ENCODE measurements at regions not wholly inside any gene's neighbourhood (a gene's known extent, or its start where the extent isn't known, plus 50 kb on each side); places are given as distances from the start of the nearest gene placed in this dataset.

DNA sequence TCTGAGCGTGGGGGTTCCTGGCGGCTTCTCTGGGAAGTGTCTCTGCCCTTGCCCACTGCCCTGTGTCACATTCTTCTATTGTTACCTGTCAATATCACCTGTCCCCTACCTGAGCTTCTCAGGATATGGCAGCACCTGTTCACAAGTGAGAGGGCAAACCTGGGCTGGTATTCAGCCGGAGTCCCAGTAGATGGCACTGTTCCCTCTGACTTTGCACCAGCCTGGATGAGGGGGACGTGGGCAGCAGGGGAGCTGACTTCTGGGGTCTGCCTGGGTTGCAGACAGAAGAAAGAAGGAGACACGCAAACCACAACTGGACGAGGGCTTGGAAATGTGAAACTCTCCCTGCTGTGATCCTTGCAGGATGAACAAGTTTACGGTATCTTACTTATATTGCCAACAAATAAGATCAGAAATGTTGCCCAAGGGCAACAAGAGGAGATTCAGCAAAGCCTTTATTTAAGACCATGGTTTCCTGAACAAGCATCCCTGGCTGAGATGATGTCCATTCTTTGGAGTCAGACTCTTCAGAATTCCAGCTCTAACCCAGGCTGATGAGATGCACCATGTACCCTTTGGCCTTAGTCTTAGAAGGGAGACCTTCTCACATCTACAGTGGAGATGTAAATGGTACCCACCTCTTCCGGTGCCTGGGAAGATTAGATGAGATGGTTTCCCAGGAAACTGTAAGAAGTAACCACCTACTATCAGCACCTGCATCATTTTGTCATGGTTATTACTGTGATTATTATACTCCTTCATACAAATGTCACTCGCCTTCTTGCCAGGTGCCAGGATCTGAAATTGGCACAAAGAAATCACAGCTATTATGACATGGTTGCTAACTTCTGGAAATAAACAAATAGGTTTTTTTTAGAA lies 400.0 kb upstream of the CDH4 start:
- TF ChIP-seq TCF7L2 (IDR thresholded peaks at IDR 0.05; ENCODE audit: low read depth, low read length) = no peak
- TF ChIP-seq, protein P1, sequence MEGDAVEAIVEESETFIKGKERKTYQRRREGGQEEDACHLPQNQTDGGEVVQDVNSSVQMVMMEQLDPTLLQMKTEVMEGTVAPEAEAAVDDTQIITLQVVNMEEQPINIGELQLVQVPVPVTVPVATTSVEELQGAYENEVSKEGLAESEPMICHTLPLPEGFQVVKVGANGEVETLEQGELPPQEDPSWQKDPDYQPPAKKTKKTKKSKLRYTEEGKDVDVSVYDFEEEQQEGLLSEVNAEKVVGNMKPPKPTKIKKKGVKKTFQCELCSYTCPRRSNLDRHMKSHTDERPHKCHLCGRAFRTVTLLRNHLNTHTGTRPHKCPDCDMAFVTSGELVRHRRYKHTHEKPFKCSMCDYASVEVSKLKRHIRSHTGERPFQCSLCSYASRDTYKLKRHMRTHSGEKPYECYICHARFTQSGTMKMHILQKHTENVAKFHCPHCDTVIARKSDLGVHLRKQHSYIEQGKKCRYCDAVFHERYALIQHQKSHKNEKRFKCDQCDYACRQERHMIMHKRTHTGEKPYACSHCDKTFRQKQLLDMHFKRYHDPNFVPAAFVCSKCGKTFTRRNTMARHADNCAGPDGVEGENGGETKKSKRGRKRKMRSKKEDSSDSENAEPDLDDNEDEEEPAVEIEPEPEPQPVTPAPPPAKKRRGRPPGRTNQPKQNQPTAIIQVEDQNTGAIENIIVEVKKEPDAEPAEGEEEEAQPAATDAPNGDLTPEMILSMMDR (IDR thresholded peaks at IDR 0.05) = peak; percentile 65
- TF ChIP-seq, protein P2, sequence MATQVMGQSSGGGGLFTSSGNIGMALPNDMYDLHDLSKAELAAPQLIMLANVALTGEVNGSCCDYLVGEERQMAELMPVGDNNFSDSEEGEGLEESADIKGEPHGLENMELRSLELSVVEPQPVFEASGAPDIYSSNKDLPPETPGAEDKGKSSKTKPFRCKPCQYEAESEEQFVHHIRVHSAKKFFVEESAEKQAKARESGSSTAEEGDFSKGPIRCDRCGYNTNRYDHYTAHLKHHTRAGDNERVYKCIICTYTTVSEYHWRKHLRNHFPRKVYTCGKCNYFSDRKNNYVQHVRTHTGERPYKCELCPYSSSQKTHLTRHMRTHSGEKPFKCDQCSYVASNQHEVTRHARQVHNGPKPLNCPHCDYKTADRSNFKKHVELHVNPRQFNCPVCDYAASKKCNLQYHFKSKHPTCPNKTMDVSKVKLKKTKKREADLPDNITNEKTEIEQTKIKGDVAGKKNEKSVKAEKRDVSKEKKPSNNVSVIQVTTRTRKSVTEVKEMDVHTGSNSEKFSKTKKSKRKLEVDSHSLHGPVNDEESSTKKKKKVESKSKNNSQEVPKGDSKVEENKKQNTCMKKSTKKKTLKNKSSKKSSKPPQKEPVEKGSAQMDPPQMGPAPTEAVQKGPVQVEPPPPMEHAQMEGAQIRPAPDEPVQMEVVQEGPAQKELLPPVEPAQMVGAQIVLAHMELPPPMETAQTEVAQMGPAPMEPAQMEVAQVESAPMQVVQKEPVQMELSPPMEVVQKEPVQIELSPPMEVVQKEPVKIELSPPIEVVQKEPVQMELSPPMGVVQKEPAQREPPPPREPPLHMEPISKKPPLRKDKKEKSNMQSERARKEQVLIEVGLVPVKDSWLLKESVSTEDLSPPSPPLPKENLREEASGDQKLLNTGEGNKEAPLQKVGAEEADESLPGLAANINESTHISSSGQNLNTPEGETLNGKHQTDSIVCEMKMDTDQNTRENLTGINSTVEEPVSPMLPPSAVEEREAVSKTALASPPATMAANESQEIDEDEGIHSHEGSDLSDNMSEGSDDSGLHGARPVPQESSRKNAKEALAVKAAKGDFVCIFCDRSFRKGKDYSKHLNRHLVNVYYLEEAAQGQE (IDR thresholded peaks at IDR 0.05; ENCODE audit: insufficient read depth in 1 of 2, low read depth in 2 of 2, low read length in 1 of 2) = no peak

DNA sequence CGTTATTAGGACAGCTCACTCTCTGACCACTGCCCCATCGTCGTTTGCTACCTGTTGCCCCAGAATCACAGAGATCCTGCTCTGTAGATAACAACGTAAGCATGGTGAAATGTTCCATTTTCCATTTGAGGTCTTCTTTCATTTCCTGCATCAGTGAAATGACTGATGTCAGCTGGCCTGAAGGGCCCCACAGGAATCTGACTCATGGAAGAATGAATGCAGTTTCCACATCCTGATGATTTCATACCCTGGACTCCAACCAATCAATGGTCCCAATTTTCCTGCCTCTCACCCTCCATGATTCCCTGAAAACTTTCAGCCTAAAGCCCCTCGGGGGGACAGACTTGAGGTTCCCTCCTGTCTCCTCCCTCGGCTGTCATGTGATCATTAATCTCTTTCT lies 394.4 kb upstream of the CDH4 start:
- intact Hi-C loops (cut with micrococcal nuclease; ENCODE audit: unreplicated experiment) = no loop called here
- Histone ChIP-seq H3K4me3 (ENCODE audit: low read depth in 2 of 2, low read length in 2 of 2) (no peak overlapping the region), H3K9me3 (ENCODE audit: control insufficient read depth, insufficient read depth, low read depth, low read length) (no peaks in the 10 kb centered on the region), H3K4me1 (ENCODE audit: control insufficient read depth, insufficient read depth, low read length) (no peaks in the 10 kb centered on the region), H3K27me3 (ENCODE audit: control insufficient read depth, insufficient read depth, low read length) (no peaks in the 10 kb centered on the region), H3K36me3 (ENCODE audit: control insufficient read depth, insufficient read depth, low read length) (no peaks in the 10 kb centered on the region), H3K27ac (ENCODE audit: low read length) (no peak overlapping the region)
- ChIA-PET POLR2A (no interaction called here), CTCF (no interaction called here)
- BruUV-seq (replicated peaks) = no TSS peak
- in situ Hi-C loops (cut with HindIII; ENCODE audit: low pct_unique_long_range_greater_than_20kb, low sequenced_read_pairs) = no loop called here
- no peak for ATAC-seq
- no peak for TF ChIP-seq POLR2AphosphoS5 (IDR thresholded peaks at IDR 0.05; ENCODE audit: low read depth, low read length)
- TF ChIP-seq, protein P2 (IDR thresholded peaks at IDR 0.05; ENCODE audit: insufficient read depth in 1 of 2, low read depth in 2 of 2, low read length in 1 of 2) = no peak
- DNase-seq (ENCODE audit: low read depth, low spot score) = no peak

More for the DNA sequence above, 400.0 kb upstream of the CDH4 start:
- Histone ChIP-seq H3K27me3 (ENCODE audit: control insufficient read depth, insufficient read depth, low read length) (peaks cover 3% of the 10 kb centered on the region; the same call in 1 of the 2 replicates), H3K27ac (ENCODE audit: low read length) (no peak overlapping the region), H3K36me3 (ENCODE audit: control insufficient read depth, insufficient read depth, low read length) (no peaks in the 10 kb centered on the region), H3K4me1 (ENCODE audit: control insufficient read depth, insufficient read depth, low read length) (no peaks in the 10 kb centered on the region), H3K9me3 (ENCODE audit: control insufficient read depth, insufficient read depth, low read depth, low read length) (no peaks in the 10 kb centered on the region), H3K4me3 (ENCODE audit: low read depth in 2 of 2, low read length in 2 of 2) (no peak overlapping the region)
- ChIA-PET POLR2A (interaction anchor here (0.6 kb wide), 1 partner anchor 59 kb away, joined by 16 read pairs; no protein-coding TSS in a partner anchor), CTCF (no interaction called here)
- no peak for ATAC-seq
- no TSS peak for BruUV-seq (replicated peaks)
- in situ Hi-C loops (cut with HindIII; ENCODE audit: low pct_unique_long_range_greater_than_20kb, low sequenced_read_pairs) = no loop called here
- no peak for DNase-seq (ENCODE audit: low read depth, low spot score)
- intact Hi-C loops (cut with micrococcal nuclease; ENCODE audit: unreplicated experiment) = no loop called here

Data from Panc1 (cell line).